ENCODE measurements at regions not wholly inside any gene's neighbourhood (a gene's known extent, or its start where the extent isn't known, plus 50 kb on each side); places are given as distances from the start of the nearest gene placed in this dataset.

DNA sequence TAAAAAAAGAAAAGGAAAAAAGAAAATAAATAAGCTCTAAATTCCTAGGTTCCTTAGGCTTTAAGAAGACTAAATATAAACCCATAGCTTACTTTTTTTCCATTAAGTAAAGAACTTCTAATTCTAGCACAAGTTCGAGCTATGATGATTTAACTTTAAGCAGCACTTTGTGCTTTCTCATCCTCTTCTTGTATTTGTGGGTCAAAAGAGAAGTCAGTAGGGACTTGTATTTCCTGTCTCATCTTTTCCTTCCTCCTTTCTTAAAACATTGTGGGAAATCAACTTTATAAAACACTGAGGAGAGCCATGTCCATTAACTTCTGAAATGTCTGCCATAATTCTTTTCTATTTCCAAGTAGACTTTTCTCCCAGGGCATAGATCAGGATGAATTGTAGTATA is 637.7 kb upstream of the CITED2 start:
- TF ChIP-seq, protein P1, sequence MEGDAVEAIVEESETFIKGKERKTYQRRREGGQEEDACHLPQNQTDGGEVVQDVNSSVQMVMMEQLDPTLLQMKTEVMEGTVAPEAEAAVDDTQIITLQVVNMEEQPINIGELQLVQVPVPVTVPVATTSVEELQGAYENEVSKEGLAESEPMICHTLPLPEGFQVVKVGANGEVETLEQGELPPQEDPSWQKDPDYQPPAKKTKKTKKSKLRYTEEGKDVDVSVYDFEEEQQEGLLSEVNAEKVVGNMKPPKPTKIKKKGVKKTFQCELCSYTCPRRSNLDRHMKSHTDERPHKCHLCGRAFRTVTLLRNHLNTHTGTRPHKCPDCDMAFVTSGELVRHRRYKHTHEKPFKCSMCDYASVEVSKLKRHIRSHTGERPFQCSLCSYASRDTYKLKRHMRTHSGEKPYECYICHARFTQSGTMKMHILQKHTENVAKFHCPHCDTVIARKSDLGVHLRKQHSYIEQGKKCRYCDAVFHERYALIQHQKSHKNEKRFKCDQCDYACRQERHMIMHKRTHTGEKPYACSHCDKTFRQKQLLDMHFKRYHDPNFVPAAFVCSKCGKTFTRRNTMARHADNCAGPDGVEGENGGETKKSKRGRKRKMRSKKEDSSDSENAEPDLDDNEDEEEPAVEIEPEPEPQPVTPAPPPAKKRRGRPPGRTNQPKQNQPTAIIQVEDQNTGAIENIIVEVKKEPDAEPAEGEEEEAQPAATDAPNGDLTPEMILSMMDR (IDR thresholded peaks at IDR 0.05), result no peak
- H3K27me3 ChIP-seq, result no peaks in the 10 kb centered on the region
- H3K4me3 ChIP-seq, result no peak overlapping the region
- peak overlapping the region in 1 of 2 donors; percentile 61 for H3K27ac ChIP-seq
- no peaks in the 10 kb centered on the region for H3K4me1 ChIP-seq
- DNase-seq (ENCODE audit: low spot score), result no peak
- H3K36me3 ChIP-seq, result no peaks in the 10 kb centered on the region
- H3K9me3 ChIP-seq, result no peaks in the 10 kb centered on the region

DNA sequence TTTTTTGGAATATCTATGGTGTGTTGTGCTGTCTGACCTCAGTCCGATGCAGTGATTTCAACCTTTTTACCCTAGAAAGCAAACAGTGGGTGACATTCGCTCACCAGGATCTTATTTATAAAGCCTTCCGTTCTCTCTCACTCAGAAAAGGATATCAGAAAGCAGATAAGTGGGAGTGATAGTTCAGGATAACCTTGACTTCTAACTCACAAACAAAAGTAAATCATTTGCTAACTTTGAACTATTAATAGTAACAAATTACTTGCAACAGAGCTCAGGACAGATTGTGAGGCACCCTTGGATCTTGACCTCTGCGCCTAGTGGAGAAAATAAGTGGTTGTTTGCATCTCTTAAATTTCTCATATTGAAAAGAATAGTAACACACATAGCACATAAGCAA is 637.1 kb upstream of the CITED2 start:
- peak overlapping the region; percentile 44 to 61 for H3K27ac ChIP-seq
- TF ChIP-seq, protein P1 (IDR thresholded peaks at IDR 0.05), result no peak
- H3K4me1 ChIP-seq, result no peaks in the 10 kb centered on the region
- H3K27me3 ChIP-seq, result no peaks in the 10 kb centered on the region
- no peaks in the 10 kb centered on the region for H3K36me3 ChIP-seq
- no peaks in the 10 kb centered on the region for H3K9me3 ChIP-seq
- DNase-seq (ENCODE audit: low spot score), result no peak
- H3K4me3 ChIP-seq, result no peak overlapping the region

DNA sequence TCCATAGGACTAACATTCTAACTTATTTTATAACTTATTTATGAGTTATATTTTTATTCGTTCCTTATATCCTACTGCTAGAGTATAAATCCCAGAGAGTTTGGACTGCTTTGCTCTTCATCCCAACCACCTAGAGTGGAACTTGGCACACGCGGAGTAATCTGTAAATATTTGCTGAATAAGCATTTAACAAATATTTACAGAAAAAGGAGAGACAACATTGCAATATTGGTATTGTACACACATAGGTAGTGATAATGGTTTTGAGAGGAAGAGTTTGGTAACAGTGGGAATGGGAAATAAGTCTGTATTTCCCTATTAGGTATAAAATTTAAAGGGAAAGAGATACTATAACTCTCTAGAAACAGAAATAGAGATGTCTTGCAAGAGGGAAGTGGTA is 634.8 kb upstream of the CITED2 start:
- no peaks in the 10 kb centered on the region for H3K27me3 ChIP-seq
- H3K4me3 ChIP-seq, result no peak overlapping the region
- TF ChIP-seq, protein P1 (IDR thresholded peaks at IDR 0.05), result no peak
- H3K4me1 ChIP-seq, result no peaks in the 10 kb centered on the region
- H3K9me3 ChIP-seq, result no peaks in the 10 kb centered on the region
- H3K36me3 ChIP-seq, result no peaks in the 10 kb centered on the region
- no peak overlapping the region for H3K27ac ChIP-seq
- no peak for DNase-seq (ENCODE audit: low spot score)

DNA sequence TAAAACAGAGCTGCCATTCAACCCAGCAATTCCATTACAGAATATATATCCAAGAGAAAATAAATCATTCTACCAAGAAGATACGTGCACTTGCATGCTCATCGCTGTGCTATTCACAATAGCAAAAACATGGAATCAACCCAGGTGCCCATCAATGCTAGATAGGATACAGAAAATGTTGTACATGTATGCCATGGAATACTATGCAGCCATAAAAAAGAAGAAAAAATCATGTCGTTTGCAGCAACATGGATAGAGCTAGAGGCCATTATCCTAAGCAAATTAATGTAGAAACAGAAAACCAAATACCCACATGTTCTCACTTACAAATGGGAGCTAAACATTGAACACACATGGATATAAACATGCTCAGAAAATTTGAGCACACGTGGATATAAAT is 633.1 kb upstream of the CITED2 start:
- Histone ChIP-seq H3K9me3 (no peaks in the 10 kb centered on the region), H3K4me1 (no peaks in the 10 kb centered on the region), H3K36me3 (no peaks in the 10 kb centered on the region), H3K27me3 (no peaks in the 10 kb centered on the region), H3K27ac (no peak overlapping the region), H3K4me3 (no peak overlapping the region)
- TF ChIP-seq, protein P1 (IDR thresholded peaks at IDR 0.05), result no peak
- DNase-seq (ENCODE audit: low spot score), result no peak

DNA sequence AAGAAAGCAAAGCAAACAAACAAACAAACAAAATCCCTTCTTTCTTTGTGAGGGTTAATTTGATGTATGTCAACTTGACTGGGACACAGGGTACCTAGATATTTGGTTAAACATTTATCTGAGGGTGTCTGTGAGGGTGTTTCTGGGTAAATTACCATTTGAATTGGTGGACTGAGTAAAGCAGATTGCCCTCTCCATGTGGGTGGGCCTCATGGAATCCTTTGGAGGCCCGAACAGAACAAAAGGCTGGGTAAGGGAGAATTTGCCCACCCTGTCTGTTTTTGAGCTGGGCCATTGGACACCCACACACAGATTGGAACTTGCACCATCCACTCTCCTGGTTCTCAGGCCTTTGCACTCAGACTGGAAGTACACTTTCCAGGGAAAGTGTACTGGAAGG is 628.8 kb upstream of the CITED2 start:
- H3K27ac ChIP-seq, result no peak overlapping the region
- no peaks in the 10 kb centered on the region for H3K9me3 ChIP-seq
- H3K27me3 ChIP-seq, result no peaks in the 10 kb centered on the region
- no peak for DNase-seq (ENCODE audit: low spot score)
- H3K36me3 ChIP-seq, result no peaks in the 10 kb centered on the region
- TF ChIP-seq, protein P1 (IDR thresholded peaks at IDR 0.05), result no peak
- no peak overlapping the region for H3K4me3 ChIP-seq
- H3K4me1 ChIP-seq, result no peaks in the 10 kb centered on the region

DNA sequence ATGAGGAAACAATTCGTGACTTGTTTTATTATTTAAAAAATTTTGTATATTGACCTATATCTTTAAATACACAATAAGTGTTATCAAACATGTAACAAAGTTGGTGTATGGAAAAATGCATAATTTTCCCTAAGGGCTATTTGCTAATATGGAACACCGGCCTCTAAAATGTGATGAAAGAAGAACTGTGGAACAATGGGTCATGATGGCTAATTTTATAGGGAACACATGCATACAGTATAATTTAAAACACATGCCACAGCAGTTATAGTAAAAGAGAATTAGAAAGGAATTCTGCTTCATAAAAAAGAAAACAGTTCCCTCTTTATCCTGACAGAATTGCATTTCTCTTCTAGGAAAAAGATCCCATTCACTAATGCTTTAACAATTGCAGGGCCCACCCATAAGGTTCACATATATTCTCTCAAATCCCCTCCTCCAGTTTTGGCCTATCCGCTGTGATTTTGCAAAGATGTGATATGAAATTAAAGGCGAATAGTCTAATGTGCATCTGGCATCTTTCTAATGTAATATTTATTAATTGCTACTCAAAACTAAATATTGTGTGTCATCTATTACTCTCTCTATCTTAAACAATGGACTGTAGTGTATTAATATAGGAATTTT is 628.1 kb upstream of the CITED2 start:
- DNase-seq (ENCODE audit: low spot score), result no peak
- no peak overlapping the region for H3K4me3 ChIP-seq
- H3K27ac ChIP-seq, result no peak overlapping the region
- H3K4me1 ChIP-seq, result no peaks in the 10 kb centered on the region
- no peaks in the 10 kb centered on the region for H3K27me3 ChIP-seq
- TF ChIP-seq, protein P1 (IDR thresholded peaks at IDR 0.05), result no peak
- H3K36me3 ChIP-seq, result no peaks in the 10 kb centered on the region
- H3K9me3 ChIP-seq, result no peaks in the 10 kb centered on the region

Measured in right atrium auricular region (tissue), 2 donors.